Adrenal gland (tissue), 9 donors: ENCODE measurements at regions not wholly inside any gene's neighbourhood (a gene's known extent, or its start where the extent isn't known, plus 50 kb on each side); places are given as distances from the start of the nearest gene placed in this dataset.

Experiments
- DNase-seq, 7 donors: peaks; one replicate each; pipeline ENCODE4 v3.0.0-alpha.2; 2019 to 2020
- H3K27ac ChIP-seq, 5 donors: fragments of 200-600 bp; sonication (generic) in 4 of 5; 1 replicate in 3 of 5; 2 replicates in 2 of 5; pipeline versions ENCODE4 v1.5.1 to v1.8.0; 2016 to 2020; ENCODE audit warnings: mild to moderate bottlenecking in 1 of 5
- H3K27me3 ChIP-seq: fragments of 200-600 bp; 2 replicates; pipeline ENCODE4 v1.8.0; 2021
- H3K36me3 ChIP-seq, 2 donors: fragments of 200-600 bp; replicated peaks in 1 of 2; 1 replicate in 1 of 2; 2 replicates in 1 of 2; pipeline versions ENCODE4 v1.5.1 to v1.8.0; 2018 to 2022
- H3K4me1 ChIP-seq, 2 donors: fragments of 200-600 bp; replicated peaks in 1 of 2; 1 replicate in 1 of 2; 2 replicates in 1 of 2; pipeline versions ENCODE4 v1.5.1 to v1.8.0; 2018 to 2021
- H3K4me3 ChIP-seq, 4 donors: fragments of 200-600 bp; sonication (generic) in 3 of 4; one replicate each; pipeline ENCODE4 v1.5.1; 2016 to 2018
- H3K9me3 ChIP-seq, 3 donors: fragments of 200-600 bp; sonication (generic) in 1 of 3; replicated peaks in 1 of 3; 1 replicate in 2 of 3; 2 replicates in 1 of 3; pipeline versions ENCODE4 v1.5.1 to v1.8.0; 2016 to 2021
- POLR2A ChIP-seq, 2 donors: fragments of 450-650 bp; IDR thresholded peaks; one replicate each; pipeline ENCODE4 v1.6.1; 2017; ENCODE audit warnings: antibody characterized with exemption in 2 of 2, mild to moderate bottlenecking in 2 of 2, moderate library complexity in 1 of 2
- WGBS, 4 donors: extraction: QIAGEN DNeasy Blood & Tissue Kit in 2 of 4; methylation state at CpG; one replicate each; pipeline versions ENCODE4 v1.1.5 to v1.1.7; 2013 to 2017; 5-methylcytosine and 5-hydroxymethylcytosine counted together
- intact Hi-C, 2 donors: fragments of 100-400 bp; cut with DNase I; formaldehyde crosslinking; loops; one replicate each; pipeline versions ENCODE4 v1.14.1 to v1.15.0; 2022 to 2023
- TF ChIP-seq, protein P1 (sequence below), 6 experiments: fragments of 450-650 bp in 4 of 6; fragments of 200-600 bp in 2 of 6; sonication (generic) in 1 of 6; IDR thresholded peaks; 1 replicate in 5 of 6; 2 replicates in 1 of 6; pipeline versions ENCODE4 v1.5.1 to v1.8.0; 2016 to 2021; ENCODE audit warnings: antibody characterized with exemption in 6 of 6, mild to moderate bottlenecking in 2 of 6, moderate library complexity in 1 of 6
- donor health status: healthy with polysubstance abuse.
- donor health status: Bipolar disorder and iron deficiency.
- donor health status: DM: yes; HTN: yes; CAD: no.
- donor health status: DM: no; HTN: no; CAD: no.
- donor health status: DM: no; HTN: no; CAD: no.

DNA sequence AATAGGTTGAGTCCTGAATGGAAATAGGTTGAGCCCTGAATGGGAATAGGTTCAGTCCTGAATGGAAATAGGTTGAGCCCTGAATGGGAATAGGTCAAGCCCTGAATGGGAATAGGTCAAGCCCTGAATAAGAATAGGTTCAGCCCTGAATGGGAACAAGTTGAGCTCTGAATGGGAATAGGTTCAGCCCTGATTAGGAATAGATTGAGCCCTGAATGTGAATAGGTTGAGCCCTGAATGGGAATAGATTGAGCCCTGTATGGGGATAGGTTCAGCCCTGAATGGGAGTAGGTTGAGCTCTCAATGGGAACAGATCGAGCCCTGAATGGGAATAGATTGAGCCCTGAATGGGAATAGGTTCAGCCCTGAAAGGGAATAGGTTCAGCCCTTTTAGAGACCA is 590.8 kb upstream of the ADAMTS16 start:
- Histone ChIP-seq H3K36me3 (no peaks in the 10 kb centered on the region), H3K4me3 (no peak overlapping the region), H3K9me3 (no peaks in the 10 kb centered on the region), H3K27me3 (no peaks in the 10 kb centered on the region), H3K4me1 (no peaks in the 10 kb centered on the region), H3K27ac (no peak overlapping the region)
- intact Hi-C loops: no loop called here
- WGBS, 4 donors: 64 to 100% (median 75%) methylated on average over 1 of the region's 1 CpG
- no peak for TF ChIP-seq POLR2A (IDR thresholded peaks at IDR 0.05)
- TF ChIP-seq, protein P1, sequence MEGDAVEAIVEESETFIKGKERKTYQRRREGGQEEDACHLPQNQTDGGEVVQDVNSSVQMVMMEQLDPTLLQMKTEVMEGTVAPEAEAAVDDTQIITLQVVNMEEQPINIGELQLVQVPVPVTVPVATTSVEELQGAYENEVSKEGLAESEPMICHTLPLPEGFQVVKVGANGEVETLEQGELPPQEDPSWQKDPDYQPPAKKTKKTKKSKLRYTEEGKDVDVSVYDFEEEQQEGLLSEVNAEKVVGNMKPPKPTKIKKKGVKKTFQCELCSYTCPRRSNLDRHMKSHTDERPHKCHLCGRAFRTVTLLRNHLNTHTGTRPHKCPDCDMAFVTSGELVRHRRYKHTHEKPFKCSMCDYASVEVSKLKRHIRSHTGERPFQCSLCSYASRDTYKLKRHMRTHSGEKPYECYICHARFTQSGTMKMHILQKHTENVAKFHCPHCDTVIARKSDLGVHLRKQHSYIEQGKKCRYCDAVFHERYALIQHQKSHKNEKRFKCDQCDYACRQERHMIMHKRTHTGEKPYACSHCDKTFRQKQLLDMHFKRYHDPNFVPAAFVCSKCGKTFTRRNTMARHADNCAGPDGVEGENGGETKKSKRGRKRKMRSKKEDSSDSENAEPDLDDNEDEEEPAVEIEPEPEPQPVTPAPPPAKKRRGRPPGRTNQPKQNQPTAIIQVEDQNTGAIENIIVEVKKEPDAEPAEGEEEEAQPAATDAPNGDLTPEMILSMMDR (IDR thresholded peaks at IDR 0.05): no peak
- no peak for DNase-seq

DNA sequence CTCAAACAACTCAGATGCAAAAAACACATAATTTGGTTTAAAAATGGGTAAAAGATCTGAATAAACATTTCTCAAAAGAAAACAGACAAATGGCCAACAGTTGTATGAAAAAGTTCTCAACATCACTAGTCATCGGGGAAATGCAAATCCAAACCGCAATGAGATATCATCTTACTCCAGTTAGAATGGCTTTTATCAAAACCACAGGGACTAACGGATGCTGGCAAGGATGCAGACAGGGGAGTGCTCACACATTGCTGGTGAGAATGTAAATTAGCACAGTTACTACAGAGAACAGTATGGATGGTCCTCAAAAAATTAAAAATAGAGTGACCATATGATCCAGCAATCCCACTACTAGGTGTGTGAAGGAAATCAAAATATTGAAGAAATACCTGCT is 589.1 kb upstream of the ADAMTS16 start:
- no peak for DNase-seq
- intact Hi-C loops: no loop called here
- no peaks in the 10 kb centered on the region for H3K4me1 ChIP-seq
- H3K27me3 ChIP-seq: no peaks in the 10 kb centered on the region
- no peak for TF ChIP-seq POLR2A (IDR thresholded peaks at IDR 0.05)
- 77 to 83% (median 80%) methylated on average over 3 of the region's 3 CpGs for WGBS, 4 donors
- H3K27ac ChIP-seq: no peak overlapping the region
- no peaks in the 10 kb centered on the region for H3K9me3 ChIP-seq
- no peak overlapping the region for H3K4me3 ChIP-seq
- H3K36me3 ChIP-seq: no peaks in the 10 kb centered on the region

DNA sequence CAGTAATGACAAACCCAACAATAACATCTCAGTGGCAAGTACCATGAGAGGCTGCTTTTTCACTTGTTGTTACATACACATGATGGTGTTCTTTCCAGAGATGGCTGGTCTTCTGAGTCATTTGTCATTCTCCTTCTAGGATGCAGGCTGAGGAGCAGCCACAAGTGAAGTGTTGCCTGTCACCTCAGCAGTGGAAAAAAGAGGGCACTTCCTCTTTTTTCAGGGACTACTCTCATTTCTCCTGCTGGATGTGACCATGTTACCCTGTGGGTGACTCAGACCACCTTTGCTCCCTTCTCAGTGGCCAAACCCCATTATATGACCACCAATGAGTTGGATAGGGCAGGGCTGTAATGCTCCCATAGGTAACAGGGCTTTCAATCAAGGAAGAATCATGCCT is 587.0 kb upstream of the ADAMTS16 start:
- DNase-seq: no peak
- H3K4me3 ChIP-seq: no peak overlapping the region
- no peak for TF ChIP-seq POLR2A (IDR thresholded peaks at IDR 0.05)
- TF ChIP-seq, protein P1 (IDR thresholded peaks at IDR 0.05): no peak
- intact Hi-C loops: no loop called here
- no peak overlapping the region for H3K27ac ChIP-seq
- H3K27me3 ChIP-seq: no peaks in the 10 kb centered on the region
- no peaks in the 10 kb centered on the region for H3K4me1 ChIP-seq
- no peaks in the 10 kb centered on the region for H3K36me3 ChIP-seq
- no peaks in the 10 kb centered on the region for H3K9me3 ChIP-seq

DNA sequence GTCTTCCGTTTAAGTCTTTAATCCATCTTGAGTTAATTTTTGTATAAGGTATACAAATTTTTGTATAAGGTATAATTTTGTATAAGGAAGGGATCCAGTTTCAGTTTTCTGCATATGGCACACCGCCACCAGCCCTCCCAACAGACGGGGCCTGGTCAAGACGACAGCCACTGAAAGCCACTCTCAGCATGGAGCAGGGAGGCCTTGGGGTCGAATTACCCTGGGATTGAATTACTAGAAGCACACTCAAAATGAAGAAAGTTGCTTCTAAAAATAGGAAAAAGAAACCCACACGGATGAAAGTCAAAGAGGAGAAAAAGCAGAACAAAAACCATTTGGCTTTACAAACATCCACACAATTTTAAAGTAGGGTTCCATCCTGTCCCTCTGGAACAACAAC is 586.2 kb upstream of the ADAMTS16 start:
- WGBS, 4 donors: 40 to 46% (median 43%) methylated on average over 6 of the region's 6 CpGs

DNA sequence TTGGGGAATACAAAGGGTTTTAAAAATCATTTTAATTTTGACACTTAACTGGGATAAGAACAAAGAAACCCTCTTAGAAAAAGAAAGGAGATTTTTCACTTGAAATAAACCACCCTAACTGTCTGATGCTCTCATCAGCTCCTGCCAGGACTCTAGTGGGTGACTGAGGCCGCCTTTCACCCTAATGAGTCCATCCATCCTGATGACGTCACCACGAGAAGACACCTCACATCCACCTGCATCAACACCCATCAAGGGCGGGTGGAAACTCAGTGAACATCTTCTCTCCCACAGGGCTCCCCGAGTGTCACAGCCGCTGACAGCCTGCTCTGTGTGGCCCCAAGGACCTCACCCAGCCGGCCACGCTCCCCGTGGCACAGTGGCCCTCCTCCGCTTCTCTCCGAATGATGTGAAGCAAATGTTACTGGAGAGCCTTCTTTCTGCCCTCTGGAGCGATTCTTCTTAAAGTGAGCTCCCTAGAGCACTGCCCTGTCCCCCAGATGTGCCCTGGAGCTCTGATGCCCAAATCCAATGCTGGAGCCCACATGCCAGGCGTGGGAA is 584.3 kb upstream of the ADAMTS16 start:
- WGBS, 4 donors: 77 to 81% (median 78%) methylated on average over 11 to 13 of the region's 13 CpGs

More for the DNA sequence above, 586.2 kb upstream of the ADAMTS16 start:
- Histone ChIP-seq H3K36me3 (no peaks in the 10 kb centered on the region), H3K4me1 (no peaks in the 10 kb centered on the region), H3K4me3 (no peak overlapping the region), H3K27me3 (no peaks in the 10 kb centered on the region), H3K9me3 (no peaks in the 10 kb centered on the region), H3K27ac (no peak overlapping the region)
- TF ChIP-seq POLR2A (IDR thresholded peaks at IDR 0.05): no peak
- TF ChIP-seq, protein P1 (IDR thresholded peaks at IDR 0.05): no peak
- DNase-seq: no peak
- intact Hi-C loops: no loop called here

More for the DNA sequence above, 584.3 kb upstream of the ADAMTS16 start:
- H3K9me3 ChIP-seq: no peaks in the 10 kb centered on the region
- H3K4me1 ChIP-seq: no peaks in the 10 kb centered on the region
- DNase-seq: no peak
- no peaks in the 10 kb centered on the region for H3K36me3 ChIP-seq
- intact Hi-C loops: no loop called here
- H3K4me3 ChIP-seq: no peak overlapping the region
- no peak overlapping the region for H3K27ac ChIP-seq
- no peaks in the 10 kb centered on the region for H3K27me3 ChIP-seq
- no peak for TF ChIP-seq POLR2A (IDR thresholded peaks at IDR 0.05)
- TF ChIP-seq, protein P1 (IDR thresholded peaks at IDR 0.05): no peak
